Endothelial cell of umbilical vein (primary cell): ENCODE measurements at regions not wholly inside any gene's neighbourhood (a gene's known extent, or its start where the extent isn't known, plus 50 kb on each side); places are given as distances from the start of the nearest gene placed in this dataset.

Experiments
- BruUV-seq: library from RNA; stranded (reverse); fragments of 400-500 nt; replicated peaks from 2 replicates; lab custom pipeline; 2021; lab: Mats Ljungman, UMichigan
- CTCF ChIA-PET: fragments of 300-600, 350-600 bp; sonication (Branson Sonifier 250); formaldehyde crosslinking; loops from one replicate; lab custom pipeline; 2021; ENCODE audit warnings: antibody characterized with exemption, inconsistent platforms; lab: Charles Lee
- POLR2A ChIA-PET: fragments of 300-600, 350-600 bp; sonication (Branson Sonifier 250); formaldehyde crosslinking; loops from one replicate; lab custom pipeline; 2021; ENCODE audit warnings: antibody characterized with exemption, inconsistent platforms; lab: Charles Lee
- DNase-seq: peaks from one replicate; pipeline ENCODE4 v3.0.0-alpha.2; 2011; ENCODE audit warnings: low read depth, low spot score
- FAIRE-seq: peaks from 2 replicates; lab custom pipeline; 2011; peaks lifted over from hg19 to GRCh38; lab: Jason Lieb, UNC
- H2AFZ ChIP-seq: 2 replicates; pipeline ENCODE4 v1.6.0; 2012; ENCODE audit warnings: low read depth, low read length, control low read depth, inconsistent platforms
- H3K27ac ChIP-seq: 2 replicates; pipeline ENCODE4 v1.5.1; 2011; ENCODE audit warnings: low read depth, mild to moderate bottlenecking, control low read depth, low read length, moderate library complexity; ENCODE audit not compliant: insufficient read depth
- H3K27me3 ChIP-seq, 2 experiments: 2 replicates each; pipeline versions ENCODE4 v1.6.0 to v1.6.1; 2011; ENCODE audit warnings: low read length in 2 of 2, mixed read lengths in 1 of 2; ENCODE audit not compliant: control insufficient read depth in 2 of 2, insufficient read depth in 2 of 2
- H3K36me3 ChIP-seq, 2 experiments: 2 replicates in 1 of 2; 3 replicates in 1 of 2; pipeline ENCODE4 v1.5.1; 2011; ENCODE audit warnings: low read length in 2 of 2, mild to moderate bottlenecking in 1 of 2, moderate library complexity in 1 of 2; ENCODE audit not compliant: control insufficient read depth in 2 of 2, insufficient read depth in 2 of 2; ENCODE audit errors: extremely low read depth in 1 of 2
- H3K4me1 ChIP-seq: 3 replicates; pipeline ENCODE4 v1.5.1; 2011; ENCODE audit warnings: mild to moderate bottlenecking, low read length; ENCODE audit not compliant: control insufficient read depth, insufficient read depth; ENCODE audit errors: extremely low read depth
- H3K4me2 ChIP-seq: 2 replicates; pipeline ENCODE4 v1.6.1; 2011; ENCODE audit warnings: low read length, control low read depth, mixed read lengths; ENCODE audit not compliant: insufficient read depth
- H3K4me3 ChIP-seq, 3 experiments: fragments of 200-600 bp in 1 of 3; sonication (generic), shearing (Covaris generic) in 1 of 3; replicated peaks in 1 of 3; 2 replicates each; pipeline ENCODE4 v1.5.1; 2011 to 2016; ENCODE audit warnings: control low read depth in 3 of 3, low read length in 3 of 3, mild to moderate bottlenecking in 2 of 3, inconsistent platforms in 1 of 3, low read depth in 1 of 3, moderate library complexity in 1 of 3; ENCODE audit not compliant: insufficient read depth in 1 of 3
- H3K79me2 ChIP-seq: 2 replicates; pipeline ENCODE4 v1.6.0; 2012; ENCODE audit warnings: low read length, inconsistent platforms; ENCODE audit not compliant: control insufficient read depth, insufficient read depth
- H3K9ac ChIP-seq: replicated peaks from 2 replicates; pipeline ENCODE3; 2011; ENCODE audit warnings: low read length, control low read depth; ENCODE audit not compliant: insufficient read depth; ENCODE audit errors: extremely low read depth
- H3K9me1 ChIP-seq: replicated peaks from 3 replicates; pipeline ENCODE4 v1.6.0; 2011; ENCODE audit warnings: mild to moderate bottlenecking, low read length; ENCODE audit not compliant: control insufficient read depth, insufficient read depth; ENCODE audit errors: extremely low read depth
- H3K9me3 ChIP-seq: replicated peaks from 2 replicates; pipeline ENCODE4 v1.5.1; 2012; ENCODE audit warnings: low read length, inconsistent platforms; ENCODE audit not compliant: control insufficient read depth, insufficient read depth
- H4K20me1 ChIP-seq: replicated peaks from 2 replicates; pipeline ENCODE3; 2011; ENCODE audit warnings: mild to moderate bottlenecking, low read length; ENCODE audit not compliant: control insufficient read depth, insufficient read depth; ENCODE audit errors: extremely low read depth
- CTCF ChIP-seq, 2 donors: IDR thresholded peaks; 1 replicate in 1 of 2; 2 replicates in 1 of 2; pipeline ENCODE4 v1.5.1; 2011; ENCODE audit warnings: low read length in 2 of 2, mild to moderate bottlenecking in 2 of 2, moderate library complexity in 2 of 2, control low read depth in 1 of 2, inconsistent platforms in 1 of 2, low read depth in 1 of 2; ENCODE audit not compliant: insufficient read depth in 1 of 2; ENCODE audit errors: extremely low read depth in 1 of 2
- EZH2 ChIP-seq: IDR thresholded peaks from 2 replicates; pipeline ENCODE4 v1.6.1; 2012; ENCODE audit warnings: borderline replicate concordance, low read depth, mild to moderate bottlenecking, moderate library complexity, low read length, inconsistent platforms; ENCODE audit not compliant: severe bottlenecking
- FOS ChIP-seq: IDR thresholded peaks from 2 replicates; pipeline ENCODE4 v1.6.1; 2011; ENCODE audit warnings: mild to moderate bottlenecking, low read length, moderate library complexity, borderline replicate concordance; ENCODE audit not compliant: insufficient read depth
- GATA2 ChIP-seq: IDR thresholded peaks from 2 replicates; pipeline ENCODE4 v1.7.0; 2011; ENCODE audit warnings: low read depth, mild to moderate bottlenecking, moderate library complexity, mixed read lengths, low read length; ENCODE audit not compliant: insufficient read length, insufficient read depth
- JUN ChIP-seq: IDR thresholded peaks from 2 replicates; pipeline ENCODE4 v1.6.1; 2011; ENCODE audit warnings: borderline replicate concordance, low read depth; ENCODE audit not compliant: insufficient read length, insufficient read depth
- MAX ChIP-seq: IDR thresholded peaks from 2 replicates; pipeline ENCODE4 v1.6.1; 2011; ENCODE audit not compliant: insufficient read depth, insufficient read length
- MYC ChIP-seq: IDR thresholded peaks from one replicate; pipeline ENCODE4 v1.6.1; 2011; ENCODE audit warnings: mild to moderate bottlenecking, low read depth, low read length
- POLR2A ChIP-seq: IDR thresholded peaks from 2 replicates; pipeline ENCODE4 v1.6.1; 2012; ENCODE audit warnings: low read depth, mild to moderate bottlenecking, control low read depth, low read length
- POLR2AphosphoS5 ChIP-seq: IDR thresholded peaks from 2 replicates; pipeline ENCODE4 v1.6.1; 2012; ENCODE audit warnings: low read depth, mild to moderate bottlenecking, control low read depth, low read length, moderate library complexity; ENCODE audit not compliant: insufficient read depth
- dilution Hi-C: fragments of 300-500 bp; cut with MboI; formaldehyde crosslinking; loops from one replicate; pipeline ENCODE4 v1.15.0; 2019; ENCODE audit warnings: low sequenced_read_pairs; ENCODE audit not compliant: extremely low pct_ligation_motif_present
- intact Hi-C: fragments of 100-400 bp; cut with micrococcal nuclease; formaldehyde crosslinking; loops from one replicate; pipeline ENCODE4 v1.10.0; 2022

- Histone ChIP-seq H3K36me3 (no peaks in the 10 kb centered on the region), H3K9me1 (no peaks in the 10 kb centered on the region), H3K4me3 (no peak overlapping the region), H4K20me1 (no peaks in the 10 kb centered on the region), H3K9me3 (no peaks in the 10 kb centered on the region), H3K79me2 (no peaks in the 10 kb centered on the region), H3K27ac (no peak overlapping the region), H3K4me2 (no peak overlapping the region), H3K9ac (no peak overlapping the region), H3K4me1 (no peaks in the 10 kb centered on the region), H2AFZ (no peak overlapping the region), H3K27me3 (no peaks in the 10 kb centered on the region)
- BruUV-seq = no TSS peak
- dilution Hi-C loops = no loop called here
- FAIRE-seq (no peak), DNase-seq (no peak)
- TF ChIP-seq MAX (no peak), POLR2AphosphoS5 (no peak), POLR2A (no peak), EZH2 (no peak), CTCF (IDR thresholded peaks at IDR 0.05; ENCODE audit: extremely low read depth in 1 of 2, insufficient read depth in 1 of 2, low read depth in 1 of 2, low read length in 2 of 2) (no peak), FOS (no peak), MYC (no peak), JUN (no peak), GATA2 (no peak)
- intact Hi-C loops = loop anchor here (5.0 to 10.0 kb wide), 3 partner anchors 250 to 638 kb away; no protein-coding TSS in a partner anchor
- ChIA-PET POLR2A (no interaction called here), CTCF (interaction anchor here (1.7 to 4.3 kb wide), 4 partner anchors 471 to 948 kb away, joined by 5 to 56 read pairs (median 8); no protein-coding TSS in a partner anchor)
Measured at GRCh38 chr6:126174697-126175096, 165.2 kb upstream of the CENPW start.
